Activated CD8-positive, alpha-beta T cell treated with anti-CD3 and anti-CD28 coated beads for 36 hours (primary cell): ENCODE measurements at regions not wholly inside any gene's neighbourhood (a gene's known extent, or its start where the extent isn't known, plus 50 kb on each side); places are given as distances from the start of the nearest gene placed in this dataset.
"Not testable (repeated sequence)": the region's sequence is repeated elsewhere in the genome, so short reads cannot be mapped to it uniquely, and the experiment has no call there.

Source experiments
- ATAC-seq: fragments of 200-7000 bp; cut with Tn5 transposase; one replicate; pipeline ENCODE4 v1.10.0; 2021; ENCODE audit warnings: mild to moderate bottlenecking, moderate library complexity
- CTCF ChIA-PET: fragments of 350-600 bp; sonication (Branson Sonifier 250); formaldehyde crosslinking; loops from one replicate; lab custom pipeline; 2021; ENCODE audit warnings: antibody characterized with exemption; lab: Charles Lee
- POLR2A ChIA-PET: fragments of 350-600 bp; sonication (Branson Sonifier 250); formaldehyde crosslinking; loops from one replicate; lab custom pipeline; 2021; ENCODE audit warnings: antibody characterized with exemption; lab: Charles Lee
- DNase-seq: peaks from one replicate; pipeline ENCODE4 v3.0.0-alpha.2; 2020
- H3K27ac Mint-ChIP-seq: one replicate; pipeline ENCODE4 v1.8.0; 2021; ENCODE audit warnings: mild to moderate bottlenecking, mixed read lengths
- H3K27me3 Mint-ChIP-seq: one replicate; pipeline ENCODE4 v1.8.0; 2021; ENCODE audit warnings: mixed read lengths
- H3K36me3 Mint-ChIP-seq: one replicate; pipeline ENCODE4 v1.8.0; 2021; ENCODE audit warnings: low read depth, mixed read lengths
- H3K4me1 Mint-ChIP-seq: one replicate; pipeline ENCODE4 v1.8.0; 2021; ENCODE audit warnings: low read depth, mixed read lengths
- H3K4me3 Mint-ChIP-seq: one replicate; pipeline ENCODE4 v1.8.0; 2021; ENCODE audit warnings: mild to moderate bottlenecking, moderate library complexity, mixed read lengths
- H3K9me3 Mint-ChIP-seq: one replicate; pipeline ENCODE4 v1.8.0; 2021; ENCODE audit warnings: mixed read lengths
- CTCF ChIP-seq: fragments of 200-600 bp; IDR thresholded peaks from one replicate; pipeline ENCODE4 v1.8.0; 2022; ENCODE audit warnings: antibody characterized with exemption, mild to moderate bottlenecking
- intact Hi-C: fragments of 100-400 bp; cut with micrococcal nuclease; formaldehyde crosslinking; loops from one replicate; pipeline ENCODE4 v1.10.0; 2022

- Mint-ChIP-seq H3K9me3 (no peaks in the 10 kb centered on the region), H3K4me3 (no peak overlapping the region), H3K27me3 (peaks cover 2% of the 10 kb centered on the region), H3K4me1 (peaks cover 2% of the 10 kb centered on the region), H3K27ac (no peak overlapping the region), H3K36me3 (no peaks in the 10 kb centered on the region)
- POLR2A ChIA-PET: no interaction called here
- intact Hi-C loops: no loop called here
- TF ChIP-seq CTCF: no peak
- DNase-seq: no peak
- CTCF ChIA-PET: no interaction called here
- ATAC-seq: no peak
Observed at GRCh38 chr14:55851961-55852360, 266.2 kb upstream of the PELI2 start.

- intact Hi-C loops: no loop called here
- POLR2A ChIA-PET: no interaction called here
- no peak overlapping the region for H3K4me3 Mint-ChIP-seq
- DNase-seq (no peak), ATAC-seq (no peak)
- no peak for TF ChIP-seq CTCF
- H3K27ac Mint-ChIP-seq: no peak overlapping the region
- peaks cover 2% of the 10 kb centered on the region for H3K27me3 Mint-ChIP-seq
- H3K36me3 Mint-ChIP-seq: no peaks in the 10 kb centered on the region
- peaks cover 17% of the 10 kb centered on the region for H3K9me3 Mint-ChIP-seq
- CTCF ChIA-PET: no interaction called here
- H3K4me1 Mint-ChIP-seq: no peaks in the 10 kb centered on the region
Observed at GRCh38 chr14:55855751-55856150, 262.5 kb upstream of the PELI2 start.

- H3K27me3 Mint-ChIP-seq: peaks cover 2% of the 10 kb centered on the region
- peaks cover 20% of the 10 kb centered on the region for H3K9me3 Mint-ChIP-seq
- ChIA-PET POLR2A (no interaction called here), CTCF (no interaction called here)
- H3K27ac Mint-ChIP-seq: no peak overlapping the region
- intact Hi-C loops: no loop called here
- ATAC-seq (no peak), DNase-seq (no peak)
- H3K4me3 Mint-ChIP-seq: no peak overlapping the region
- no peak for TF ChIP-seq CTCF
- no peaks in the 10 kb centered on the region for H3K4me1 Mint-ChIP-seq
- H3K36me3 Mint-ChIP-seq: peaks cover 1% of the 10 kb centered on the region
Observed at GRCh38 chr14:55858604-55859003, 259.6 kb upstream of the PELI2 start.

GRCh38 chr14:55861561-55861960 is 256.6 kb upstream of the PELI2 start:
- H3K27me3 Mint-ChIP-seq, H3K36me3 Mint-ChIP-seq, H3K27ac Mint-ChIP-seq, ATAC-seq, CTCF ChIA-PET, H3K4me1 Mint-ChIP-seq, H3K4me3 Mint-ChIP-seq, POLR2A ChIA-PET, DNase-seq, intact Hi-C loops: not testable (repeated sequence)
- H3K9me3 Mint-ChIP-seq: peaks cover 25% of the 10 kb centered on the region

- Mint-ChIP-seq H3K36me3 (peaks cover 1% of the 10 kb centered on the region), H3K4me3 (no peak overlapping the region), H3K4me1 (no peaks in the 10 kb centered on the region), H3K9me3 (peaks cover 10% of the 10 kb centered on the region), H3K27me3 (peaks cover 1% of the 10 kb centered on the region), H3K27ac (no peak overlapping the region)
- peak; percentile 25 for TF ChIP-seq CTCF
- intact Hi-C loops: no loop called here
- ChIA-PET CTCF (interaction anchor here (0.6 kb wide), 1 partner anchor 623 kb away, joined by 3 read pairs; no protein-coding TSS in a partner anchor), POLR2A (no interaction called here)
- no peak for DNase-seq
- ATAC-seq: no peak
Observed at GRCh38 chr14:55864890-55865655, 253.1 kb upstream of the PELI2 start.
